Body of pancreas (tissue), 4 donors: ENCODE measurements at regions not wholly inside any gene's neighbourhood (a gene's known extent, or its start where the extent isn't known, plus 50 kb on each side); places are given as distances from the start of the nearest gene placed in this dataset.

Source experiments
- CTCF ChIP-seq, 7 experiments: fragments of 450-650 bp in 4 of 7; fragments of 200-600 bp in 3 of 7; sonication (generic) in 3 of 7; IDR thresholded peaks; one replicate each; pipeline ENCODE4 v1.5.1; 2016 to 2019; ENCODE audit warnings: antibody characterized with exemption in 7 of 7
- POLR2A ChIP-seq, 3 donors: fragments of 450-650 bp; IDR thresholded peaks; one replicate each; pipeline ENCODE4 v1.6.1; 2016; ENCODE audit warnings: antibody characterized with exemption in 3 of 3, mild to moderate bottlenecking in 2 of 3

GRCh38 chr10:47230482-47230881 lies 69.5 kb upstream of the GDF10 start:
- TF ChIP-seq CTCF (IDR thresholded peaks at IDR 0.05) (no peak), POLR2A (IDR thresholded peaks at IDR 0.05) (no peak)
